ENCODE measurements at regions not wholly inside any gene's neighbourhood (a gene's known extent, or its start where the extent isn't known, plus 50 kb on each side); places are given as distances from the start of the nearest gene placed in this dataset.
"Not testable (repeated sequence)": the region's sequence is repeated elsewhere in the genome, so short reads cannot be mapped to it uniquely, and the experiment has no call there.

DNA sequence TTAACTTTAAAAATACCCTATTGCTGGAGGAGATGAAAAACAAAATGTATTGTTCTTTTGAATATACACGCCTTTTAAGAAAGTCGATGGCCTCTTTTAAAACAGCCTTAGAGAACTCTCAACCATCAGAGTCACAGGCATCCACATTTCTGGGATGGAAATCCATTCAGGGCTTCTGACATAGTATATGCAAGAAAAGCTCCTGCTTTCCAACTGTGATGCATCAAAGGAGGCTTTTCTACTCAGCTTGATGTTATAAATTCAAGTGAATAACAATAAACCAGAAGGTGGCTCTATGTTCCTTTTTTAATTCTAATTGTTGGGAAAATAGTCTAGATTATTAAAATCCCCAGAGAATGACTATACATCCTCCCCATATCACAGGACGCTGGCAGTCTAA is 398.8 kb upstream of the CXADR start:
- no peak for DNase-seq (ENCODE audit: low spot score)
- Histone ChIP-seq H3K36me3 (no peaks in the 10 kb centered on the region), H3K27ac (no peak overlapping the region), H3K4me3 (no peak overlapping the region), H3K9me3 (no peaks in the 10 kb centered on the region), H3K27me3 (no peaks in the 10 kb centered on the region), H3K4me1 (no peaks in the 10 kb centered on the region)
- TF ChIP-seq, protein P1, sequence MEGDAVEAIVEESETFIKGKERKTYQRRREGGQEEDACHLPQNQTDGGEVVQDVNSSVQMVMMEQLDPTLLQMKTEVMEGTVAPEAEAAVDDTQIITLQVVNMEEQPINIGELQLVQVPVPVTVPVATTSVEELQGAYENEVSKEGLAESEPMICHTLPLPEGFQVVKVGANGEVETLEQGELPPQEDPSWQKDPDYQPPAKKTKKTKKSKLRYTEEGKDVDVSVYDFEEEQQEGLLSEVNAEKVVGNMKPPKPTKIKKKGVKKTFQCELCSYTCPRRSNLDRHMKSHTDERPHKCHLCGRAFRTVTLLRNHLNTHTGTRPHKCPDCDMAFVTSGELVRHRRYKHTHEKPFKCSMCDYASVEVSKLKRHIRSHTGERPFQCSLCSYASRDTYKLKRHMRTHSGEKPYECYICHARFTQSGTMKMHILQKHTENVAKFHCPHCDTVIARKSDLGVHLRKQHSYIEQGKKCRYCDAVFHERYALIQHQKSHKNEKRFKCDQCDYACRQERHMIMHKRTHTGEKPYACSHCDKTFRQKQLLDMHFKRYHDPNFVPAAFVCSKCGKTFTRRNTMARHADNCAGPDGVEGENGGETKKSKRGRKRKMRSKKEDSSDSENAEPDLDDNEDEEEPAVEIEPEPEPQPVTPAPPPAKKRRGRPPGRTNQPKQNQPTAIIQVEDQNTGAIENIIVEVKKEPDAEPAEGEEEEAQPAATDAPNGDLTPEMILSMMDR (IDR thresholded peaks at IDR 0.05) = no peak

DNA sequence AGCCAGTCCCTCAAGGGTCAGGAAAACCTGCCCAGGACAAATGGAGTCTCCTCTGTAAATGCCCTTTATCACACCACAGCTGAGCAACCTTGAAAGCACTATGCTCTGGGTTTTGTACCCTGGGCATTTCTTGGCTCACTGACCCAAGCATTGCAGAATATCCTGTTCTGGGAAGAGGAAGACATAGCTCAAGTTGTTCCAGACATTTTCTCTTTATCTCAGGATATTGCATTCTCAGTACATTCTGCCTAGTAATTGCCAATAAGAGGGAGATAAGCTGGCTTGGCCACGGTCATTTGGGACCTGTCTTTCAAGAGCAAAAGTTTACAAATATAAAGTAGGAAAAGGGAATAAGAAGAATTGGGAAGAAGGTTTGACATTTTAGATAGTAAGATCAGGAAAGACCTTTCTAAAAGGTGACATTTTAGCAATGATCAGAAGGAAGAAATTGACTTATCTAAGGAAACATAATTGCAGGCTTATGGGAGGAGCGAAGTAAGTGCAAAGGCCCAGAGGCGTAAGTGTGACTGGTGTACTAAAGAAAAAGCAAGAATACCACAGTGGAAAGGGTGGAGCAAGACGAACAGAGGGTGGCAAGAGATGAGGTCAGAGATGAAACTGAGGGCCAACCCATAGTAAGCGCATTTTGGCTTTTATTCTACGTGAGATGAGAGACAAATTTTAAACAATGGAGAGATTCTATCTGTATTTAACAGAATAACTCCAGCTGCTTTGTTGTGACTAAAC is 394.0 kb upstream of the CXADR start:
- Histone ChIP-seq H3K36me3 (no peaks in the 10 kb centered on the region), H3K4me1 (no peaks in the 10 kb centered on the region), H3K9me3 (no peaks in the 10 kb centered on the region), H3K4me3 (no peak overlapping the region), H3K27me3 (no peaks in the 10 kb centered on the region), H3K27ac (peak overlapping the region in 1 of 2 donors; percentile 40)
- DNase-seq (ENCODE audit: low spot score) = peak; percentile 79
- TF ChIP-seq, protein P1 (IDR thresholded peaks at IDR 0.05) = no peak

GRCh38 chr21:17119466-17120297 is 393.2 kb upstream of the CXADR start:
- TF ChIP-seq, protein P1 (IDR thresholded peaks at IDR 0.05) = no peak
- no peaks in the 10 kb centered on the region for H3K9me3 ChIP-seq
- no peaks in the 10 kb centered on the region for H3K4me1 ChIP-seq
- no peaks in the 10 kb centered on the region for H3K27me3 ChIP-seq
- H3K4me3 ChIP-seq = no peak overlapping the region
- no peak for DNase-seq (ENCODE audit: low spot score)
- no peaks in the 10 kb centered on the region for H3K36me3 ChIP-seq
- peak overlapping the region in 1 of 2 donors; percentile 40 for H3K27ac ChIP-seq

DNA sequence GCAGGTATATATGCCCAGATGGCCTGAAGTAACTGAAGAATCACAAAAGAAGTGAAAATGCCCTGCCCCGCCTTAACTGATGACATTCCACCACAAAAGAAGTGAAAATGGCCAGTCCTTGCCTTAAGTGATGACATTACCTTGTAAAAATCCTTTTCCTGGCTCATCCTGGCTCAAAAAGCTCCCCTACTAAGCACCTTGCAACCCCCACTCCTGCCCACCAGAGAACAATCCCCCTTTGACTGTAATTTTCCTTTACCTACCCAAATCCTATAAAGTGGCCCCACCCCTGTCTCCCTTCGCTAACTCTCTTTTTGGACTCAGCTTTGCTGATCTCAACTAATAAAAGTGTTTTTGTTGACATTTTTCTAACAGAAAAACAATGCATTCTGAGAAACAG is 385.4 kb upstream of the CXADR start:
- H3K4me3 ChIP-seq; H3K27ac ChIP-seq; H3K27me3 ChIP-seq; H3K4me1 ChIP-seq; H3K36me3 ChIP-seq; DNase-seq (ENCODE audit: low spot score); H3K9me3 ChIP-seq: not testable (repeated sequence)

DNA sequence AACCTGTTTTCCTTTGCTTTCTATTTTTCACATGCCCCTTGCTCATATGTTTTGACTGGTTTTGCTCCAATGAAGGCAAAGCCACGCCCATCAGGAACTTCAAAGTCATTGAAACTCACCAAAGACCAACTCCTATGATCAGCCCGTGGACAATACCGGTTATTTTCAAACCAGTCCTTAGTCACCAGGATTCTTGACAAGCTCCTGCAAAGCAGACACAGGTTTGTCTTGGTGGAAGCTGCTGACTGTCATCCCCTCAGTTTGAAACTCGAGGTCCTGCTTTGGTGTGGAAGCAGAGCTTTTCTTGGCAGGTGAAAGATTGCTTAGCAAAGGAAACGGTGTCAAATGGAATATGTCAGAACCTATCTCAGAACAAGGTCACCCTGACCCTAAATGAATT is 384.7 kb upstream of the CXADR start:
- H3K4me1 ChIP-seq = no peaks in the 10 kb centered on the region
- no peaks in the 10 kb centered on the region for H3K27me3 ChIP-seq
- peaks cover 0 to 2% of the 10 kb centered on the region in 2 donors for H3K9me3 ChIP-seq
- H3K27ac ChIP-seq = no peak overlapping the region
- H3K36me3 ChIP-seq = no peaks in the 10 kb centered on the region
- no peak overlapping the region for H3K4me3 ChIP-seq
- TF ChIP-seq, protein P1 (IDR thresholded peaks at IDR 0.05) = no peak
- DNase-seq (ENCODE audit: low spot score) = no peak

GRCh38 chr21:17139159-17139558 is 373.7 kb upstream of the CXADR start:
- H3K36me3 ChIP-seq; H3K27me3 ChIP-seq; DNase-seq (ENCODE audit: low spot score); H3K9me3 ChIP-seq; H3K4me1 ChIP-seq: not testable (repeated sequence)
- Histone ChIP-seq H3K4me3 (peak overlapping the region; percentile 18 to 32), H3K27ac (peak overlapping the region in 1 of 2 donors; percentile 11)
